ENCODE measurements at regions not wholly inside any gene's neighbourhood (a gene's known extent, or its start where the extent isn't known, plus 50 kb on each side); places are given as distances from the start of the nearest gene placed in this dataset.

GRCh38 chr5:143693651-143694252, 118.2 kb upstream of the HMHB1 start:
- no peak for DNase-seq (ENCODE audit: low read depth)

GRCh38 chr5:143692342-143692741, 119.6 kb upstream of the HMHB1 start:
- DNase-seq (ENCODE audit: low read depth) = no peak

GRCh38 chr5:143691945-143692290, 120.0 kb upstream of the HMHB1 start:
- DNase-seq (ENCODE audit: low read depth) = no peak

GRCh38 chr5:143691287-143691944, 120.5 kb upstream of the HMHB1 start:
- no peak for DNase-seq (ENCODE audit: low read depth)

GRCh38 chr5:143687604-143688003, 124.4 kb upstream of the HMHB1 start:
- DNase-seq (ENCODE audit: low read depth) = no peak

- no peak for DNase-seq (ENCODE audit: low read depth)
These were observed 126.6 kb upstream of the HMHB1 start for GRCh38 chr5:143685246-143685815.

GRCh38 chr5:143683459-143683858, 128.5 kb upstream of the HMHB1 start:
- DNase-seq (ENCODE audit: low read depth) = no peak

- no peak for DNase-seq (ENCODE audit: low read depth)
These were observed 129.0 kb upstream of the HMHB1 start for GRCh38 chr5:143682929-143683386.

- peak; percentile 13 for DNase-seq (ENCODE audit: low read depth)
These were observed 129.6 kb upstream of the HMHB1 start for GRCh38 chr5:143682246-143682905.

GRCh38 chr5:143680672-143681259, 131.2 kb upstream of the HMHB1 start:
- peak; percentile 13 for DNase-seq (ENCODE audit: low read depth)

GRCh38 chr5:143679777-143680176, 132.2 kb upstream of the HMHB1 start:
- peak; percentile 85 for DNase-seq (ENCODE audit: low read depth)

- no peak for DNase-seq (ENCODE audit: low read depth)
These were observed 133.6 kb upstream of the HMHB1 start for GRCh38 chr5:143678148-143678905.

GRCh38 chr5:143677403-143677802, 134.6 kb upstream of the HMHB1 start:
- no peak for DNase-seq (ENCODE audit: low read depth)

- DNase-seq (ENCODE audit: low read depth) = no peak
These were observed 135.2 kb upstream of the HMHB1 start for GRCh38 chr5:143676802-143677201.

- no peak for DNase-seq (ENCODE audit: low read depth)
These were observed 137.5 kb upstream of the HMHB1 start for GRCh38 chr5:143674469-143674786.

GRCh38 chr5:143673676-143674468, 138.1 kb upstream of the HMHB1 start:
- DNase-seq (ENCODE audit: low read depth) = no peak

GRCh38 chr5:143672806-143673205, 139.2 kb upstream of the HMHB1 start:
- no peak for DNase-seq (ENCODE audit: low read depth)

GRCh38 chr5:143671674-143672569, 140.0 kb upstream of the HMHB1 start:
- no peak for DNase-seq (ENCODE audit: low read depth)

- DNase-seq (ENCODE audit: low read depth) = no peak
These were observed 140.9 kb upstream of the HMHB1 start for GRCh38 chr5:143671021-143671420.

GRCh38 chr5:143665866-143666265, 146.1 kb upstream of the HMHB1 start:
- no peak for DNase-seq (ENCODE audit: low read depth)

Measured in M059J (cell line).